Panc1 (cell line): ENCODE measurements at regions not wholly inside any gene's neighbourhood (a gene's known extent, or its start where the extent isn't known, plus 50 kb on each side); places are given as distances from the start of the nearest gene placed in this dataset.

Experiments
- CTCF ChIP-seq: fragments of 450-650 bp; IDR thresholded peaks from 2 replicates; pipeline ENCODE4 v1.5.1; 2017; ENCODE audit warnings: mild to moderate bottlenecking
- POLR2AphosphoS5 ChIP-seq: IDR thresholded peaks from 2 replicates; pipeline ENCODE4 v1.6.1; 2012; ENCODE audit warnings: mild to moderate bottlenecking, low read depth, low read length, moderate library complexity
- REST ChIP-seq, 2 experiments: IDR thresholded peaks; 2 replicates each; pipeline ENCODE4 v1.6.1; 2011 to 2012; ENCODE audit warnings: low read depth in 2 of 2, control low read depth in 1 of 2, low read length in 1 of 2, mild to moderate bottlenecking in 1 of 2, moderate library complexity in 1 of 2; ENCODE audit not compliant: insufficient read depth in 1 of 2
- SIN3A ChIP-seq: IDR thresholded peaks from 2 replicates; pipeline ENCODE4 v1.6.1; 2012; ENCODE audit warnings: low read depth, mild to moderate bottlenecking, low read length, moderate library complexity, borderline replicate concordance; ENCODE audit not compliant: insufficient read depth

GRCh38 chr2:55986700-55987440, 63.3 kb upstream of the EFEMP1 start:
- no peak for TF ChIP-seq CTCF
- TF ChIP-seq POLR2AphosphoS5, result no peak
- TF ChIP-seq REST (IDR thresholded peaks at IDR 0.05; ENCODE audit: insufficient read depth in 1 of 2, low read depth in 2 of 2, low read length in 1 of 2), result no peak
- TF ChIP-seq SIN3A, result no peak
